ENCODE measurements at regions not wholly inside any gene's neighbourhood (a gene's known extent, or its start where the extent isn't known, plus 50 kb on each side); places are given as distances from the start of the nearest gene placed in this dataset.
A peak's percentile ranks its signal among the peaks of the same experiment; 100 is the strongest.

- TF ChIP-seq ZNF318 (CRISPR knock-in tag; IDR thresholded peaks at IDR 0.05) (no peak), ZNF530 (CRISPR knock-in tag; IDR thresholded peaks at IDR 0.05; ENCODE audit: low read depth) (no peak), MEF2D (CRISPR knock-in tag; IDR thresholded peaks at IDR 0.05) (no peak), ZNF724P (CRISPR knock-in tag; IDR thresholded peaks at IDR 0.05; ENCODE audit: borderline replicate concordance) (no peak), CBX2 (IDR thresholded peaks at IDR 0.05; ENCODE audit: low read depth, low read length) (no peak), CBX2 (CRISPR knock-in tag; IDR thresholded peaks at IDR 0.05; ENCODE audit: low read depth) (no peak), RELA (CRISPR knock-in tag; IDR thresholded peaks at IDR 0.05) (no peak), SALL2 (CRISPR knock-in tag; IDR thresholded peaks at IDR 0.05) (no peak), ZNF563 (CRISPR knock-in tag; IDR thresholded peaks at IDR 0.05) (no peak), ASH2L (IDR thresholded peaks at IDR 0.05; ENCODE audit: insufficient read length, low read depth, low read length) (no peak), HMG20A (CRISPR knock-in tag; IDR thresholded peaks at IDR 0.05; ENCODE audit: borderline replicate concordance) (no peak), KIAA2018 (CRISPR knock-in tag; IDR thresholded peaks at IDR 0.05; ENCODE audit: borderline replicate concordance) (no peak), PRMT3 (CRISPR knock-in tag; IDR thresholded peaks at IDR 0.05; ENCODE audit: borderline replicate concordance, low read depth) (no peak), MED13 (CRISPR knock-in tag; IDR thresholded peaks at IDR 0.05) (no peak), ZNF652 (CRISPR knock-in tag; IDR thresholded peaks at IDR 0.05; ENCODE audit: borderline replicate concordance, low read depth) (peak; percentile 95)
These were observed 1626.0 kb upstream of the TENM3 start (continued) for GRCh38 chr4:180617196-180617595.

Data from HepG2 (cell line).